ENCODE measurements at regions not wholly inside any gene's neighbourhood (a gene's known extent, or its start where the extent isn't known, plus 50 kb on each side); places are given as distances from the start of the nearest gene placed in this dataset.

- TF ChIP-seq EZH2 (IDR thresholded peaks at IDR 0.05; ENCODE audit: borderline replicate concordance): no peak
- no peak for TF ChIP-seq CTCF (IDR thresholded peaks at IDR 0.05; ENCODE audit: poor library complexity)
Measured at GRCh38 chr4:135065366-135065765, 863.8 kb upstream of the PABPC4L start.
